H1 (cell line): ENCODE measurements at regions not wholly inside any gene's neighbourhood (a gene's known extent, or its start where the extent isn't known, plus 50 kb on each side); places are given as distances from the start of the nearest gene placed in this dataset.

ENCODE experiments used
- CTCF ChIA-PET: fragments of 300-600 bp; sonication (Branson Sonifier 250); formaldehyde crosslinking; loops from one replicate; lab custom pipeline; 2021; ENCODE audit not compliant: partially characterized antibody; lab: Charles Lee
- POLR2A ChIA-PET: fragments of 300-600 bp; sonication (Branson Sonifier 250); formaldehyde crosslinking; loops from one replicate; lab custom pipeline; 2021; ENCODE audit warnings: inconsistent platforms; ENCODE audit not compliant: partially characterized antibody; lab: Charles Lee
- DNase-seq, 2 experiments: peaks; one replicate each; pipeline versions ENCODE4 v3.0.0 to v3.0.0-alpha.2; 2010 to 2022; ENCODE audit warnings: low spot score in 2 of 2, low read depth in 1 of 2, mixed read lengths in 1 of 2
- FAIRE-seq: peaks from 2 replicates; lab custom pipeline; 2011; peaks lifted over from hg19 to GRCh38; lab: Jason Lieb, UNC
- H2AFZ ChIP-seq: 2 replicates; pipeline ENCODE4 v1.8.1; 2012; ENCODE audit warnings: low read length, inconsistent platforms
- H2AK5ac ChIP-seq: 2 replicates; pipeline ENCODE4 v1.6.1; 2013; ENCODE audit warnings: low read depth, low read length
- H2BK120ac ChIP-seq: replicated peaks from 2 replicates; pipeline ENCODE3; 2013; ENCODE audit warnings: low read depth, low read length, inconsistent platforms
- H2BK12ac ChIP-seq: 2 replicates; pipeline ENCODE4 v1.6.1; 2013; ENCODE audit warnings: low read depth, low read length
- H2BK15ac ChIP-seq: 2 replicates; pipeline ENCODE4 v1.6.1; 2013; ENCODE audit warnings: low read length
- H2BK20ac ChIP-seq: 2 replicates; pipeline ENCODE4 v1.6.1; 2013; ENCODE audit warnings: low read length
- H2BK5ac ChIP-seq: 2 replicates; pipeline ENCODE4 v1.6.1; 2013; ENCODE audit warnings: low read depth, low read length
- H3K14ac ChIP-seq: 2 replicates; pipeline ENCODE4 v1.6.1; 2013; ENCODE audit warnings: inconsistent platforms; ENCODE audit not compliant: insufficient read length
- H3K18ac ChIP-seq: 2 replicates; pipeline ENCODE4 v1.6.1; 2013; ENCODE audit warnings: low read length; ENCODE audit errors: extremely low read depth
- H3K23ac ChIP-seq: 2 replicates; pipeline ENCODE4 v1.6.1; 2013; ENCODE audit warnings: inconsistent platforms; ENCODE audit not compliant: insufficient read length
- H3K23me2 ChIP-seq: 2 replicates; pipeline ENCODE4 v1.6.1; 2013; ENCODE audit warnings: low read depth, low read length
- H3K27ac ChIP-seq: 2 replicates; pipeline ENCODE4 v1.6.1; 2011; ENCODE audit warnings: low read depth, low read length, inconsistent platforms
- H3K27me3 ChIP-seq, 4 experiments: replicated peaks in 1 of 4; 1 replicate in 1 of 4; 2 replicates in 3 of 4; pipeline versions ENCODE4 v1.6.1 to v1.8.1; 2011 to 2013; ENCODE audit warnings: low read length in 3 of 4, mild to moderate bottlenecking in 3 of 4, inconsistent platforms in 2 of 4, mixed read lengths in 2 of 4, moderate library complexity in 1 of 4; ENCODE audit not compliant: control insufficient read depth in 3 of 4, insufficient read depth in 3 of 4; ENCODE audit errors: extremely low read depth in 1 of 4
- H3K36me3 ChIP-seq, 4 experiments: 2 replicates each; pipeline versions ENCODE4 v1.6.1 to v1.8.1; 2011 to 2013; ENCODE audit warnings: mild to moderate bottlenecking in 4 of 4, low read length in 3 of 4, moderate library complexity in 2 of 4, control low read depth in 1 of 4, inconsistent platforms in 1 of 4; ENCODE audit not compliant: insufficient read depth in 4 of 4, control insufficient read depth in 2 of 4
- H3K4ac ChIP-seq: replicated peaks from 2 replicates; pipeline ENCODE3; 2013; ENCODE audit warnings: low read length, low read depth, mixed read lengths, inconsistent platforms; ENCODE audit not compliant: insufficient read length
- H3K4me1 ChIP-seq, 4 experiments: replicated peaks in 1 of 4; 1 replicate in 1 of 4; 2 replicates in 3 of 4; pipeline versions ENCODE4 v1.6.1 to v1.8.1; 2011 to 2013; ENCODE audit warnings: low read length in 3 of 4, inconsistent platforms in 2 of 4, mixed read lengths in 1 of 4; ENCODE audit not compliant: insufficient read depth in 4 of 4, control insufficient read depth in 3 of 4
- H3K4me2 ChIP-seq, 2 experiments: 2 replicates each; pipeline versions ENCODE4 v1.6.1 to v1.8.1; 2011 to 2013; ENCODE audit warnings: low read depth in 2 of 2, low read length in 2 of 2, control low read depth in 1 of 2, inconsistent platforms in 1 of 2, mild to moderate bottlenecking in 1 of 2; ENCODE audit not compliant: insufficient read depth in 1 of 2
- H3K4me3 ChIP-seq, 4 experiments: fragments of 200-600, 300-600 bp in 1 of 4; sonication (generic), shearing (Covaris generic), sonication (Bioruptor Twin) in 1 of 4; 2 replicates each; pipeline versions ENCODE4 v1.5.1 to v1.8.1; 2011 to 2016; ENCODE audit warnings: low read length in 4 of 4, low read depth in 3 of 4, control low read depth in 2 of 4, inconsistent platforms in 2 of 4, mild to moderate bottlenecking in 2 of 4, mixed read lengths in 1 of 4, moderate library complexity in 1 of 4; ENCODE audit not compliant: insufficient read depth in 2 of 4; ENCODE audit errors: extremely low read depth in 1 of 4
- H3K56ac ChIP-seq: replicated peaks from 2 replicates; pipeline ENCODE3; 2013; ENCODE audit warnings: low read depth, mild to moderate bottlenecking, mixed read lengths, low read length, inconsistent platforms; ENCODE audit not compliant: insufficient read length
- H3K79me1 ChIP-seq: 2 replicates; pipeline ENCODE4 v1.6.1; 2013; ENCODE audit warnings: low read depth, low read length, control low read depth
- H3K79me2 ChIP-seq, 2 experiments: 2 replicates each; pipeline versions ENCODE4 v1.6.1 to v1.8.1; 2012 to 2013; ENCODE audit warnings: low read length in 2 of 2, mild to moderate bottlenecking in 2 of 2, inconsistent platforms in 1 of 2; ENCODE audit not compliant: insufficient read depth in 2 of 2, control insufficient read depth in 1 of 2
- H3K9ac ChIP-seq, 4 experiments: replicated peaks in 1 of 4; 1 replicate in 1 of 4; 2 replicates in 3 of 4; pipeline versions ENCODE4 v1.6.1 to v1.8.1; 2011 to 2013; ENCODE audit warnings: low read depth in 3 of 4, low read length in 3 of 4, control low read depth in 2 of 4, mild to moderate bottlenecking in 2 of 4, moderate library complexity in 2 of 4, inconsistent platforms in 1 of 4; ENCODE audit errors: extremely low read depth in 1 of 4
- H3K9me3 ChIP-seq, 2 experiments: 2 replicates each; pipeline versions ENCODE4 v1.6.1 to v1.8.1; 2012 to 2013; ENCODE audit warnings: mild to moderate bottlenecking in 2 of 2, moderate library complexity in 2 of 2, control low read depth in 1 of 2, inconsistent platforms in 1 of 2, low read depth in 1 of 2, low read length in 1 of 2, mixed read lengths in 1 of 2; ENCODE audit not compliant: insufficient read depth in 2 of 2
- H4K20me1 ChIP-seq, 2 experiments: replicated peaks in 1 of 2; 2 replicates each; pipeline versions ENCODE3 to v1.8.1; 2011 to 2013; ENCODE audit warnings: inconsistent platforms in 2 of 2, low read length in 2 of 2, mild to moderate bottlenecking in 1 of 2; ENCODE audit not compliant: insufficient read depth in 2 of 2, control insufficient read depth in 1 of 2
- H4K5ac ChIP-seq: 2 replicates; pipeline ENCODE4 v1.6.1; 2013; ENCODE audit warnings: low read length, low read depth, mixed read lengths, inconsistent platforms; ENCODE audit not compliant: insufficient read length
- H4K8ac ChIP-seq: 2 replicates; pipeline ENCODE4 v1.8.0; 2013; ENCODE audit warnings: mild to moderate bottlenecking, moderate library complexity, low read length, inconsistent platforms; ENCODE audit not compliant: insufficient read depth; ENCODE audit errors: extremely low read depth
- H4K91ac ChIP-seq: replicated peaks from 2 replicates; pipeline ENCODE3; 2013; ENCODE audit warnings: low read length, mixed read lengths, inconsistent platforms; ENCODE audit not compliant: insufficient read length
- KDM5A ChIP-seq: fragments of 200-600 bp; IDR thresholded peaks from 2 replicates; pipeline ENCODE4 v1.7.1; 2012; ENCODE audit warnings: mild to moderate bottlenecking, low read length, inconsistent platforms, mixed read lengths
- POLR2A ChIP-seq, 2 experiments: IDR thresholded peaks; 1 replicate in 1 of 2; 2 replicates in 1 of 2; pipeline ENCODE4 v1.6.1; 2011; ENCODE audit warnings: low read depth in 2 of 2, low read length in 2 of 2, mild to moderate bottlenecking in 2 of 2; ENCODE audit errors: control extremely low read depth in 1 of 2
- RAD21 ChIP-seq, 2 experiments: IDR thresholded peaks in 1 of 2; conservative IDR thresholded peaks in 1 of 2; 2 replicates each; pipeline ENCODE4 v1.6.1; 2011; ENCODE audit warnings: low read depth in 2 of 2, low read length in 2 of 2, improper control_type of control experiment in 1 of 2, inconsistent platforms in 1 of 2, mild to moderate bottlenecking in 1 of 2, moderate library complexity in 1 of 2
- WGBS, 2 experiments: shearing (Covaris generic) in 1 of 2; methylation state at CpG; one replicate each; pipeline versions ENCODE4 v1.1.6 to v1.1.7; 2013 to 2015; ENCODE audit warnings: low lambda C conversion rate in 2 of 2, mixed read lengths in 2 of 2, inconsistent platforms in 1 of 2, low coverage in 1 of 2, missing lambda C conversion rate in 1 of 2; ENCODE audit not compliant: insufficient replicate concordance in 2 of 2, insufficient coverage in 1 of 2, insufficient read length in 1 of 2; ENCODE audit errors: extremely low coverage in 1 of 2, missing lambda C conversion rate in 1 of 2; 5-methylcytosine and 5-hydroxymethylcytosine counted together
- TF ChIP-seq, protein P1 (sequence below), 3 experiments: IDR thresholded peaks; 1 replicate in 2 of 3; 2 replicates in 1 of 3; pipeline versions ENCODE4 v1.5.1 to v1.6.1; 2011; ENCODE audit warnings: low read length in 3 of 3, mild to moderate bottlenecking in 3 of 3, inconsistent platforms in 2 of 3, low read depth in 1 of 3, moderate library complexity in 1 of 3; ENCODE audit not compliant: insufficient read depth in 1 of 3; ENCODE audit errors: control extremely low read depth in 1 of 3

GRCh38 chr14:97301931-97302559 lies 504.9 kb downstream of the VRK1 start:
- Histone ChIP-seq H3K27ac (no peak overlapping the region), H3K4me2 (no peak overlapping the region), H3K27me3 (no peaks in the 10 kb centered on the region), H3K23me2 (no peaks in the 10 kb centered on the region), H4K8ac (no peak overlapping the region), H4K5ac (no peak overlapping the region), H4K20me1 (no peaks in the 10 kb centered on the region), H2BK120ac (no peak overlapping the region), H3K4me1 (peaks cover 0 to 2% (median 0%) of the 10 kb centered on the region in 4 experiments; a peak in 1 of 7 replicates), H2BK12ac (no peak overlapping the region), H3K79me2 (no peaks in the 10 kb centered on the region), H3K79me1 (no peaks in the 10 kb centered on the region), H3K9me3 (no peaks in the 10 kb centered on the region), H2AFZ (0 out of 2 replicates have a peak overlapping the region, but pooled peaks have one; percentile 55), H3K4ac (no peak overlapping the region), H3K36me3 (no peaks in the 10 kb centered on the region), H3K4me3 (no peak overlapping the region), H2AK5ac (no peak overlapping the region), H2BK15ac (no peak overlapping the region), H3K14ac (no peak overlapping the region), H3K9ac (no peak overlapping the region), H4K91ac (no peak overlapping the region), H3K56ac (no peak overlapping the region), H3K18ac (no peak overlapping the region), H2BK5ac (no peak overlapping the region), H3K23ac (no peak overlapping the region), H2BK20ac (no peak overlapping the region)
- 75% methylated on average over 4 of the region's 4 CpGs; no CpG with 5 or more reads in 1 of the 2 experiments for WGBS, 2 experiments
- TF ChIP-seq POLR2A (IDR thresholded peaks at IDR 0.05; ENCODE audit: control extremely low read depth in 1 of 2, low read depth in 2 of 2, low read length in 2 of 2) (no peak), RAD21 (IDR thresholded peaks at IDR 0.05 in 1 of 2, conservative IDR thresholded peaks at IDR 0.05 in 1 of 2; ENCODE audit: low read depth in 2 of 2, low read length in 2 of 2) (peak; percentile 51 to 57), KDM5A (no peak)
- TF ChIP-seq, protein P1, sequence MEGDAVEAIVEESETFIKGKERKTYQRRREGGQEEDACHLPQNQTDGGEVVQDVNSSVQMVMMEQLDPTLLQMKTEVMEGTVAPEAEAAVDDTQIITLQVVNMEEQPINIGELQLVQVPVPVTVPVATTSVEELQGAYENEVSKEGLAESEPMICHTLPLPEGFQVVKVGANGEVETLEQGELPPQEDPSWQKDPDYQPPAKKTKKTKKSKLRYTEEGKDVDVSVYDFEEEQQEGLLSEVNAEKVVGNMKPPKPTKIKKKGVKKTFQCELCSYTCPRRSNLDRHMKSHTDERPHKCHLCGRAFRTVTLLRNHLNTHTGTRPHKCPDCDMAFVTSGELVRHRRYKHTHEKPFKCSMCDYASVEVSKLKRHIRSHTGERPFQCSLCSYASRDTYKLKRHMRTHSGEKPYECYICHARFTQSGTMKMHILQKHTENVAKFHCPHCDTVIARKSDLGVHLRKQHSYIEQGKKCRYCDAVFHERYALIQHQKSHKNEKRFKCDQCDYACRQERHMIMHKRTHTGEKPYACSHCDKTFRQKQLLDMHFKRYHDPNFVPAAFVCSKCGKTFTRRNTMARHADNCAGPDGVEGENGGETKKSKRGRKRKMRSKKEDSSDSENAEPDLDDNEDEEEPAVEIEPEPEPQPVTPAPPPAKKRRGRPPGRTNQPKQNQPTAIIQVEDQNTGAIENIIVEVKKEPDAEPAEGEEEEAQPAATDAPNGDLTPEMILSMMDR (IDR thresholded peaks at IDR 0.05; ENCODE audit: control extremely low read depth in 1 of 3, insufficient read depth in 1 of 3, low read depth in 1 of 3, low read length in 3 of 3): peak; percentile 39 to 65 (median 47)
- CTCF ChIA-PET: interaction anchor here (0.6 to 1.6 kb wide), 7 partner anchors 19 to 577 kb away, joined by 3 read pairs; no protein-coding TSS in a partner anchor
- POLR2A ChIA-PET: no interaction called here
- no peak for FAIRE-seq
- DNase-seq: no peak
